ENCODE measurements at regions not wholly inside any gene's neighbourhood (a gene's known extent, or its start where the extent isn't known, plus 50 kb on each side); places are given as distances from the start of the nearest gene placed in this dataset.

- no peak for TF ChIP-seq SMAD4 (CRISPR knock-in tag; conservative IDR thresholded peaks at IDR 0.05)
- TF ChIP-seq CBFB (CRISPR knock-in tag; IDR thresholded peaks at IDR 0.05) = no peak
- TF ChIP-seq FOXO4 (CRISPR knock-in tag; IDR thresholded peaks at IDR 0.05) = no peak
- TF ChIP-seq SRSF9 (IDR thresholded peaks at IDR 0.05; ENCODE audit: borderline replicate concordance, low read depth, low read length) = no peak
- TF ChIP-seq CXXC5 (CRISPR knock-in tag; IDR thresholded peaks at IDR 0.05) = no peak
- no peak for TF ChIP-seq FOXP4 (CRISPR knock-in tag; IDR thresholded peaks at IDR 0.05; ENCODE audit: borderline replicate concordance)
- TF ChIP-seq MAFG (tag; conservative IDR thresholded peaks at IDR 0.05) = no peak
- no peak for TF ChIP-seq ZNF224 (CRISPR knock-in tag; IDR thresholded peaks at IDR 0.05)
- TF ChIP-seq HSF4 (CRISPR knock-in tag; IDR thresholded peaks at IDR 0.05; ENCODE audit: borderline replicate concordance) = no peak
- TF ChIP-seq MAZ (CRISPR knock-in tag; conservative IDR thresholded peaks at IDR 0.05 in 1 of 2, IDR thresholded peaks at IDR 0.05 in 1 of 2) = no peak
- TF ChIP-seq ELF4 (CRISPR knock-in tag; IDR thresholded peaks at IDR 0.05) = no peak
- TF ChIP-seq ZFP30 (CRISPR knock-in tag; IDR thresholded peaks at IDR 0.05; ENCODE audit: borderline replicate concordance) = no peak
- TF ChIP-seq RERE (CRISPR knock-in tag; IDR thresholded peaks at IDR 0.05; ENCODE audit: borderline replicate concordance) = no peak
- TF ChIP-seq ZNF77 (CRISPR knock-in tag; IDR thresholded peaks at IDR 0.05) = no peak
- TF ChIP-seq HMG20A (CRISPR knock-in tag; conservative IDR thresholded peaks at IDR 0.05) = no peak
- TF ChIP-seq E2F8 (IDR thresholded peaks at IDR 0.05; ENCODE audit: low read depth, partially characterized antibody) = no peak
These were observed 262.1 kb downstream of the HS3ST1 start (continued) for GRCh38 chr4:11166606-11167005.
